Stimulated activated naive CD8-positive, alpha-beta T cell treated with anti-CD3 and anti-CD28 coated beads, Interleukin-15, amount 100 ng/mL, for 72 hours (primary cell): ENCODE measurements at regions not wholly inside any gene's neighbourhood (a gene's known extent, or its start where the extent isn't known, plus 50 kb on each side); places are given as distances from the start of the nearest gene placed in this dataset.

Experiments used
- ATAC-seq: fragments of 150-1000 bp; cut with Tn5 transposase; 2 replicates; pipeline ENCODE4 v1.10.0; 2021; ENCODE audit warnings: mild to moderate bottlenecking, moderate library complexity
- DNase-seq, 2 donors: peaks; one replicate each; pipeline ENCODE4 v3.0.0; 2021 to 2022
- H3K27ac Mint-ChIP-seq, 2 donors: one replicate each; pipeline ENCODE4 v1.8.0; 2022; ENCODE audit warnings: mild to moderate bottlenecking in 2 of 2, mixed read lengths in 2 of 2, moderate library complexity in 2 of 2
- H3K27me3 Mint-ChIP-seq: one replicate; pipeline ENCODE4 v1.8.0; 2022; ENCODE audit warnings: mixed read lengths
- H3K4me1 Mint-ChIP-seq: one replicate; pipeline ENCODE4 v1.8.0; 2022; ENCODE audit warnings: mild to moderate bottlenecking, mixed read lengths
- H3K4me3 Mint-ChIP-seq, 2 donors: one replicate each; pipeline ENCODE4 v1.8.0; 2022; ENCODE audit warnings: mild to moderate bottlenecking in 2 of 2, mixed read lengths in 2 of 2, moderate library complexity in 1 of 2
- H3K9me3 Mint-ChIP-seq, 2 donors: one replicate each; pipeline ENCODE4 v1.8.0; 2022; ENCODE audit warnings: mixed read lengths in 2 of 2

GRCh38 chr6:50455029-50455428, 258.3 kb upstream of the TFAP2D start:
- Mint-ChIP-seq H3K4me1 (no peaks in the 10 kb centered on the region), H3K9me3 (peaks cover 0 to 9% of the 10 kb centered on the region in 2 donors), H3K27me3 (no peaks in the 10 kb centered on the region), H3K27ac (no peak overlapping the region), H3K4me3 (no peak overlapping the region)
- ATAC-seq: no peak
- DNase-seq: no peak

- Mint-ChIP-seq H3K4me1 (no peaks in the 10 kb centered on the region), H3K9me3 (peaks cover 0 to 9% of the 10 kb centered on the region in 2 donors), H3K4me3 (no peak overlapping the region), H3K27ac (no peak overlapping the region), H3K27me3 (no peaks in the 10 kb centered on the region)
- ATAC-seq: no peak
- no peak for DNase-seq
These were observed 256.0 kb upstream of the TFAP2D start for GRCh38 chr6:50457351-50457750.

- DNase-seq: no peak
- H3K27ac Mint-ChIP-seq: no peak overlapping the region
These were observed 251.6 kb upstream of the TFAP2D start for GRCh38 chr6:50461696-50462095.

GRCh38 chr6:50463931-50464330, 249.4 kb upstream of the TFAP2D start:
- Mint-ChIP-seq H3K27me3 (no peaks in the 10 kb centered on the region), H3K9me3 (no peaks in the 10 kb centered on the region), H3K4me1 (no peaks in the 10 kb centered on the region), H3K4me3 (no peak overlapping the region), H3K27ac (no peak overlapping the region)
- DNase-seq: no peak
- no peak for ATAC-seq

More at GRCh38 chr6:50461696-50462095, 251.6 kb upstream of the TFAP2D start:
- Mint-ChIP-seq H3K27me3 (no peaks in the 10 kb centered on the region), H3K4me3 (no peak overlapping the region), H3K9me3 (no peaks in the 10 kb centered on the region), H3K4me1 (no peaks in the 10 kb centered on the region)
- no peak for ATAC-seq

- DNase-seq: no peak
- Mint-ChIP-seq H3K27me3 (no peaks in the 10 kb centered on the region), H3K9me3 (no peaks in the 10 kb centered on the region), H3K27ac (no peak overlapping the region), H3K4me1 (no peaks in the 10 kb centered on the region), H3K4me3 (no peak overlapping the region)
- no peak for ATAC-seq
These were observed 245.4 kb upstream of the TFAP2D start for GRCh38 chr6:50467931-50468330.

GRCh38 chr6:50471041-50471440, 242.3 kb upstream of the TFAP2D start:
- Mint-ChIP-seq H3K27me3 (no peaks in the 10 kb centered on the region), H3K4me1 (no peaks in the 10 kb centered on the region), H3K9me3 (peaks cover 0 to 5% of the 10 kb centered on the region in 2 donors), H3K27ac (no peak overlapping the region), H3K4me3 (no peak overlapping the region)
- ATAC-seq: no peak
- DNase-seq: no peak

- H3K4me1 Mint-ChIP-seq: no peaks in the 10 kb centered on the region
- DNase-seq: no peak
- no peak overlapping the region for H3K4me3 Mint-ChIP-seq
- no peak for ATAC-seq
- H3K27me3 Mint-ChIP-seq: no peaks in the 10 kb centered on the region
- H3K27ac Mint-ChIP-seq: no peak overlapping the region
- H3K9me3 Mint-ChIP-seq: peaks cover 0 to 5% of the 10 kb centered on the region in 2 donors
These were observed 203.0 kb upstream of the TFAP2D start for GRCh38 chr6:50510361-50510760.

GRCh38 chr6:50520326-50521266, 192.7 kb upstream of the TFAP2D start:
- H3K9me3 Mint-ChIP-seq: peaks cover 0 to 6% of the 10 kb centered on the region in 2 donors
- no peaks in the 10 kb centered on the region for H3K27me3 Mint-ChIP-seq
- peak overlapping the region in 1 of 2 donors; percentile 16 for H3K27ac Mint-ChIP-seq
- DNase-seq: no peak
- ATAC-seq: no peak
- H3K4me3 Mint-ChIP-seq: no peak overlapping the region
- H3K4me1 Mint-ChIP-seq: no peaks in the 10 kb centered on the region

- H3K27ac Mint-ChIP-seq: no peak overlapping the region
- H3K4me1 Mint-ChIP-seq: no peaks in the 10 kb centered on the region
- peaks cover 7 to 12% of the 10 kb centered on the region in 2 donors for H3K9me3 Mint-ChIP-seq
- ATAC-seq: no peak
- no peak overlapping the region for H3K4me3 Mint-ChIP-seq
- DNase-seq: no peak
- no peaks in the 10 kb centered on the region for H3K27me3 Mint-ChIP-seq
These were observed 189.0 kb upstream of the TFAP2D start for GRCh38 chr6:50524341-50524740.

- ATAC-seq: no peak
- no peak overlapping the region for H3K4me3 Mint-ChIP-seq
- DNase-seq: no peak
- H3K27me3 Mint-ChIP-seq: no peaks in the 10 kb centered on the region
- H3K9me3 Mint-ChIP-seq: peaks cover 9 to 10% of the 10 kb centered on the region in 2 donors
- no peaks in the 10 kb centered on the region for H3K4me1 Mint-ChIP-seq
- no peak overlapping the region for H3K27ac Mint-ChIP-seq
These were observed 185.3 kb upstream of the TFAP2D start for GRCh38 chr6:50527985-50528384.

- no peaks in the 10 kb centered on the region for H3K9me3 Mint-ChIP-seq
- DNase-seq: no peak
- ATAC-seq: no peak
- H3K27ac Mint-ChIP-seq: no peak overlapping the region
- H3K27me3 Mint-ChIP-seq: no peaks in the 10 kb centered on the region
- no peak overlapping the region for H3K4me3 Mint-ChIP-seq
- H3K4me1 Mint-ChIP-seq: no peaks in the 10 kb centered on the region
These were observed 173.9 kb upstream of the TFAP2D start for GRCh38 chr6:50539447-50539846.

GRCh38 chr6:50541941-50542340, 171.4 kb upstream of the TFAP2D start:
- Mint-ChIP-seq H3K27me3 (no peaks in the 10 kb centered on the region), H3K9me3 (no peaks in the 10 kb centered on the region), H3K27ac (no peak overlapping the region), H3K4me3 (no peak overlapping the region), H3K4me1 (no peaks in the 10 kb centered on the region)
- no peak for DNase-seq
- no peak for ATAC-seq

GRCh38 chr6:50543666-50544065, 169.7 kb upstream of the TFAP2D start:
- H3K27me3 Mint-ChIP-seq: no peaks in the 10 kb centered on the region
- ATAC-seq: no peak
- no peaks in the 10 kb centered on the region for H3K9me3 Mint-ChIP-seq
- no peak for DNase-seq
- no peaks in the 10 kb centered on the region for H3K4me1 Mint-ChIP-seq
- no peak overlapping the region for H3K4me3 Mint-ChIP-seq
- no peak overlapping the region for H3K27ac Mint-ChIP-seq

- no peak overlapping the region for H3K4me3 Mint-ChIP-seq
- peaks cover 0 to 5% of the 10 kb centered on the region in 2 donors for H3K9me3 Mint-ChIP-seq
- H3K27ac Mint-ChIP-seq: no peak overlapping the region
- ATAC-seq (no peak), DNase-seq (no peak)
- no peaks in the 10 kb centered on the region for H3K27me3 Mint-ChIP-seq
- H3K4me1 Mint-ChIP-seq: no peaks in the 10 kb centered on the region
These were observed 164.3 kb upstream of the TFAP2D start for GRCh38 chr6:50549026-50549425.

- H3K4me3 Mint-ChIP-seq: no peak overlapping the region
- peaks cover 0 to 5% of the 10 kb centered on the region in 2 donors for H3K9me3 Mint-ChIP-seq
- ATAC-seq: no peak
- no peaks in the 10 kb centered on the region for H3K4me1 Mint-ChIP-seq
- no peak for DNase-seq
- no peak overlapping the region for H3K27ac Mint-ChIP-seq
- H3K27me3 Mint-ChIP-seq: no peaks in the 10 kb centered on the region
These were observed 163.9 kb upstream of the TFAP2D start for GRCh38 chr6:50549475-50549874.

- no peak for DNase-seq
- Mint-ChIP-seq H3K4me3 (no peak overlapping the region), H3K4me1 (no peaks in the 10 kb centered on the region), H3K9me3 (peaks cover 0 to 5% of the 10 kb centered on the region in 2 donors), H3K27me3 (no peaks in the 10 kb centered on the region), H3K27ac (no peak overlapping the region)
- no peak for ATAC-seq
These were observed 157.3 kb upstream of the TFAP2D start for GRCh38 chr6:50555982-50556381.

- H3K9me3 Mint-ChIP-seq: no peaks in the 10 kb centered on the region
- no peak overlapping the region for H3K27ac Mint-ChIP-seq
- H3K4me3 Mint-ChIP-seq: no peak overlapping the region
- no peaks in the 10 kb centered on the region for H3K27me3 Mint-ChIP-seq
- no peak for DNase-seq
- H3K4me1 Mint-ChIP-seq: no peaks in the 10 kb centered on the region
- ATAC-seq: no peak
These were observed 148.3 kb upstream of the TFAP2D start for GRCh38 chr6:50565004-50565403.
